GM12892 (cell line): ENCODE measurements at regions not wholly inside any gene's neighbourhood (a gene's known extent, or its start where the extent isn't known, plus 50 kb on each side); places are given as distances from the start of the nearest gene placed in this dataset.
"Not testable (repeated sequence)": the region's sequence is repeated elsewhere in the genome, so short reads cannot be mapped to it uniquely, and the experiment has no call there.

Source experiments
- DNase-seq: peaks from one replicate; pipeline ENCODE4 v3.0.0; 2011; ENCODE audit not compliant: insufficient read length
- FAIRE-seq: peaks from 2 replicates; lab custom pipeline; 2011; peaks lifted over from hg19 to GRCh38; lab: Jason Lieb, UNC
- POLR2A ChIP-seq: IDR thresholded peaks from 2 replicates; pipeline ENCODE4 v1.6.1; 2011; ENCODE audit warnings: low read depth, low read length, control low read depth
- POLR2AphosphoS5 ChIP-seq: IDR thresholded peaks from 2 replicates; pipeline ENCODE4 v1.6.1; 2011; ENCODE audit warnings: low read depth, low read length, control low read depth
- TAF1 ChIP-seq: IDR thresholded peaks from 2 replicates; pipeline ENCODE4 v1.6.1; 2011; ENCODE audit warnings: low read depth, mild to moderate bottlenecking, control low read depth, low read length, borderline replicate concordance

DNA sequence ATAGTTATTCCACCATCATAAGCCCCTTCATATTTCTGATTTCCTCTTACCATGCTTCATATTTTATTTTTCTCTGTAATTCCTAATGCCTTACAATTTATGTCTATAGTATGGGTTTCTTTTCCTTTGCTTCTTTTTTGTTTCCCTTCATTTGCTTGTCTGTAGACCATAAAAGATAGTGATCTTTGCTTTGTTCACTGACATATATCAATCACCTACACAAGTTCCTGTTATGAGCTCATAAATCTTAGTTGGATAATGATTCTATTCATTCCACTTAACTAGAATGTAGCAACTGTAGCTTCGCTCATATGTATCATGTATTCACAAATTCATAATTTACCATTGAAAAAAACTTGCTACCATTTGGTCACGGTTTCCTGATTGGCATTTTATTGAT, 388.8 kb upstream of the ATXN7L3B start:
- FAIRE-seq (no peak), DNase-seq (no peak)
- TF ChIP-seq POLR2AphosphoS5 (no peak), POLR2A (no peak), TAF1 (no peak)

DNA sequence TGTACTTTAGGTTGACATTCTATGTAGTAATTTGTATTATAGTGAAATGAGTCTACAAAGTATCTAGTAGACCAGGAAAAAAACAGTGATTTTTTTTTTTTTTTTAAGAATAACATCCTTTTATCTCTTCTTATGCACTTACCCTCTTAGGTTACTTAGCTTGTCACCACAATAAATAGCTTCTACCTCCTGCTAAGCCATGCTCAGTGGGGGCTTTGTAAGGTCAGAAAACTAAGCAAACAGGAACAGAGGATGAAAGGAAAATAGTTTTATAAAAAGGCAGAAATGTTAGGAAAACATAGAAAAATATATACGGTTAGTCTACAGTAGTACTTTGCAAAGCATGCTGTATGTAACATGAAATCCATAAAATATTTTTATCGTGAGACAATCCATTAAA, 385.3 kb upstream of the ATXN7L3B start:
- DNase-seq (no peak), FAIRE-seq (no peak)
- TF ChIP-seq POLR2A = no peak
- TF ChIP-seq POLR2AphosphoS5 = no peak
- TF ChIP-seq TAF1 = no peak

DNA sequence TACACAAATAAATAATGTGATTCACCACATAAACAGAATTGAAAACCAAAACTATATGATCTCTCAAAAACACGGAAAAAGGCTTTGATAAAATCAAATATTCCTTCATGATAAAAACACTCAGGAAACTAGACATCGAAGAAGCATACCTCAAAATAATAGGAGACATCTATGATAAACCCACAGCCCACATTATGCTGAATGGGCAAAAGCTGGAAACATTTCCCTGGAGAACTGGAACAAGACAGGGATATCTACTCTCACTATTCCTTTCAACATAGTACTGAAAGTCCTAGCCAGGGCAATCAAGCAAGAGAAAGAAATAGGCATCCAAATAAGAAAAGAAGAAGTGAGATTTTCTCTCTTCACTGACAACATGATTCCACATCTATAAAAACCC, 371.5 kb upstream of the ATXN7L3B start:
- no peak for FAIRE-seq
- TF ChIP-seq POLR2A (no peak), POLR2AphosphoS5 (no peak), TAF1 (no peak)
- DNase-seq = no peak

DNA sequence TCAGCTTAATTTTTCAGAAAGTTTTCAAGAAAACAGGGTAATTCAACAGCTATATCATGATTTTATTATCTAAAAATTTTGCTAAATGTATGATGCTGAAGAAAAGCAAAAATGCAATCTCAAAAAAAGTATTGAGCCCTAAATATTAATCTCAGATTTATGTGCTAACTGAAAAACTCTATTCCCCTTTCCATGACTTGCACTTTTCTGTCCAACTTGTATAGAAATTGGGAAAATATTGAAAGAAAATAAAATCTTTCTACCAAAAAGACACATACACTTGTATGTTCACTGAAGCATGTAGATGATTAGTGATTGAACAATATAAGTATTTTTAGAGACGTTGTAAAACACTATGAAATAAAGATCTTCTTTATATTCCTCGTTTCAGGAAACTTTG, 368.0 kb upstream of the ATXN7L3B start:
- FAIRE-seq = no peak
- DNase-seq = no peak
- TF ChIP-seq POLR2A (no peak), POLR2AphosphoS5 (no peak), TAF1 (no peak)

DNA sequence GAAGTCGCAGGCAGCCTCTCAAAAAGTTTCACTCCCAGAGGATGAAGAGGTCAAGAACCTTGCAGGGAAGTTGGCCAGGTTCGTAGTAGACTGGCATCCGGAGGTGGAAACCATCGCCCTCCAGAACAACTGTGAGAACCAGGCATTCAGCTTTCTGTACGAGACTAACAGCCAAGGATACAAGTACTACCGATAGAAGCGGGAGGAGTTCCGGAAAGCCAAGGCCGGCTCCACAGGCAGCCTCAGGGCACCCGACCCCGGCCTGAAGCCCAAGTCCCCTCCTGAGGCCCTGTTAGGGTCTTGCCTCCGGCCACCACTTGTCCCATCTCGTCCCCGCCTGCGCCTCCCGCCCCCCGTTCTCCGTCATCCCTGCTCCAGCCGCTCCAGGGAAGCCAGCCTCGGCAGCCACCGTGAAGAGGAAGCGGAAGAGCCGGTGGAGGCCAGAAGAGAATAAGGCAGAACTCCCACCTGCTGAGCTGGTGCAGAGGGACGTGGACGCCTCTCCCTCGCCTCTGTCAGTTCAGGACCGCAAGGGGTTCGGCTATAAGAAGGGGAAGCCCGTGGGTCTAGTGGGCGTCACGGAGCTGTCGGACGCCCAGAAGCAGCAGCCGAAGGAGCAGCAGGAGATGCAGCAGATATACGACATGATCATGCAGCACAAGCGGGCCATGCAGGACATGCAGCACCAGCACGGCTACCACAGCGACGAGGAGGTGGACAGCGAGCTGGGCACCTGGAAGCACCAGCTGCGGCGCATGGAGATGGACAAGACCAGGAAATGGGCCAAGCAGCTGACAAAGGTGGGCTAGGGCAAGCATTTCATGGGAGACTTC, 366.8 kb upstream of the ATXN7L3B start:
- DNase-seq (no peak), FAIRE-seq (no peak)
- TF ChIP-seq TAF1 (no peak), POLR2AphosphoS5 (no peak), POLR2A (no peak)

DNA sequence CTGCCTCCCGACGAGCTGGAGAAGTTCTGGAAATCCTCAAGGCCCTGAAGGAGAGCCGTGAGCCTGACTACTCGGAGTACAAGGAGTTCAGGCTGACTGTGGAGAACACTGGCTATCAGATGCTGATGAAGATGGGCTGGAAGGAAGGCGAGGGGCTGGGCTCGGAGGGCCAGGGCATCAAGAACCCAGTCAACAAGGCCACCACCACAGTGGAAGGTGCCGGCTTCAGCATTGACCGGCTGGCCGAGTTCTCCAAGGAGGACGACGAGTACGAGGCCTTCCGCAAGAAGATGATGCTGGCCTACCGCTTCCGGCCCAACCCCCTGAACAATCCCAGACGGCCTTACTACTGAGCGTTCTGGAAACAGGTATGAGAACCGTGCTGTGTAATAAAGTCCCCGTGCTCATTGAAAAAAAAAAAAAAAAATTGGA, 366.1 kb upstream of the ATXN7L3B start:
- no peak for DNase-seq
- FAIRE-seq = no peak
- TF ChIP-seq TAF1 (no peak), POLR2A (no peak)

DNA sequence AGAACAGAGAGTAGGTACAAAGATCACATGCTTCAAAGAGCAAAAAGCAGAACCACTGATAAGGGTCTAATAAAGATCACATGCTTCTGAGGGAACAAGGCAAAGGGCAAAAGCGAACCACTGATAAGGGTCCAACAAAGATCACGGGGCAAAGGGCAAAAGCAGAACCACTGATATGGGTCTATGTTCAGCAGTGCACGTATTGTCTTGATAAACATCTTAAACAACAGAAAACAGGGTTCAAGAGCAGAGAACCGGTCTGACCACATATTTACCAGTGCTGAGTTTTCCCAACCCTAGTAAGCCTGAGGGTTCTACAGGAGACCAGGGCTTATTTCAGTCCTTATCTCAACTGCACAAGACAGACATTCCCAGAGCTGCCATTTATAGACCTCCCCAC, 362.7 kb upstream of the ATXN7L3B start:
- not testable (repeated sequence) for DNase-seq, FAIRE-seq

DNA sequence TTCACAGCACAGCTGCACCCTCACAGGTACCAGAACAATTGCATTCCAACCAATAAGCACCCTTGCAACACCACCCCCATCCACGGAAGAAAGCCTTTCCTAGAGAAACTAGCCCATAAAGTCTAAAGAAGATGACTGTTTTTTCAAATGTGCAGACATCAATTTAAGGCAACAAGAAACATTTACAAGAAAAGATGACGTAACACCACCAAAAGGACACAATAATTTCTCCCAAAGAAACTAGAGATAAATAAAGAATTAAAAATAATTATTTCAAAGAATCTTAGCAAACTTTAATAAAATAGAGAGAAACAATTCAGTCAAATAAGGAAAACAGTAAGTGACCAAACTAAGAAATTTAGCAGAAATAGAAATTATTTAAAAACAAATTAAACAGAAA, 352.3 kb upstream of the ATXN7L3B start:
- DNase-seq (no peak), FAIRE-seq (no peak)
- TF ChIP-seq POLR2A (no peak), POLR2AphosphoS5 (no peak), TAF1 (no peak)

DNA sequence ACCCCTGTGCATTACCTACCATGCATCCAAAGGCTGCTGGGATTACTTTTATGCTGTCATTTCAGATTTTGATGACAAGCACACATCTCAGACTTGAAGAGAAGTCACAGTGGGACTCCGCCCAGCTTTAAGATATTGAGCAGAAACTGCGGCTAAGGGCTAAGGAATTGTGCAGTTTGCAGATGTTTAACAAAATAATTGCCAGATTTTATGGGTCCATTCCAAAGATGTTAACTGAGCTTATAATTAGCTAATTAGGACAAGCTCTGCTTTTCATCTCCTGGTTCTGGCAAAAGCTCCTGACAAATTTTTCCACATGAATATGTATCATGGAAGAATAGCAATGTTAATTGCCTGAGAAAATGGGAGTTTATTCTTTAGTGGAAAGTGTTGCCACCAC, 344.4 kb upstream of the ATXN7L3B start:
- FAIRE-seq (no peak), DNase-seq (no peak)
- TF ChIP-seq POLR2AphosphoS5 = no peak
- TF ChIP-seq TAF1 = no peak
- TF ChIP-seq POLR2A = no peak

DNA sequence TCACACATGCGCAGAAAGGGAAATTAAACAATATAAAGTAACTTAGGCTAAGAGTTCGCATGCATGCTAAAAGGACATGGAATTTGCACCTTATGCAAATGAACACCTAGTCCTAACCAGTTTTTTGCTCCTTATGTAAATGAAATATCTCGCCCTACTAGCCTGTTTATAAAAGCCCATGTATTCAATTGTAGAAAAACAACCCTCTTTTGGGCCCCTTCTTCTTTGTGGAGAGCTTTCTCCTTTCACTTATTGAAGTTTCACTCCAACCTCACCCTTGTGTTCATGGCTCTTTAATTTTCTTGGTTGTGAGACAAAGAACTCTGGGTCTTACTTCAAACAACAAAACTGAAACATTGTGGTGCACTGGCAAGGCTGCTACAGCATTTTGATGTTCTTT, 333.4 kb upstream of the ATXN7L3B start:
- DNase-seq (no peak), FAIRE-seq (no peak)
- TF ChIP-seq TAF1 (no peak), POLR2AphosphoS5 (no peak), POLR2A (no peak)

DNA sequence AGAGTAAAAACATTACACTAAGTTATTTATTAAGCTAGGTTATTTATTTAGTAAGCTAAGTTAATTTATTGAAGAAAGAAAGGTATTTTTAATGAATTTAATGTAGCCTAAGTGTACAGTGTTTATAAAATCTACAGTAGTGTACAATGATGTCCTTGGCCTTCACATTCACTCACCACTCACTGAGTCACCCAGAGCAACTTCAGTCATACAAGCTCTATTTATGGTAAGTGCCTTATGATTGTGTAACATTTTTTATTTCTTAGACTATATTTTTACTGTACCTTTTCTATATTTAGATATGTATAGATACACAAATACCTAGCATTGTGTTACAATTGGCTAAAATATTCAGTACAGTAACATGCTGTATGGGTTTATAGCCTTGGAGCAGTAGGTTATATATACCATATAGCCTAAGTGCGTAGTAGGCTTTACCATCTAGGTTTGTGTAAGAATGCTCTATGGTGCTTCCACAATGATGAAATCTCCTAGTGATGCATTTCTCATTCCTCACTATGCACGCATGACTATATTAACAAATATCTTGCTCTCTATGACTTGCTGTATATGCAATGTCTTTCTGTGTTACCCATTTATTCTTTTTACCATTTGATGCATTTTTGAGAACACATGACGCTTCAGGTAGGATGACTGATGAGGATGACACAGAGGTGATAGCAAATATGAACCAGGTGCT, 309.6 kb upstream of the ATXN7L3B start:
- FAIRE-seq = no peak
- TF ChIP-seq POLR2A (no peak), TAF1 (no peak), POLR2AphosphoS5 (no peak)
- DNase-seq = no peak

DNA sequence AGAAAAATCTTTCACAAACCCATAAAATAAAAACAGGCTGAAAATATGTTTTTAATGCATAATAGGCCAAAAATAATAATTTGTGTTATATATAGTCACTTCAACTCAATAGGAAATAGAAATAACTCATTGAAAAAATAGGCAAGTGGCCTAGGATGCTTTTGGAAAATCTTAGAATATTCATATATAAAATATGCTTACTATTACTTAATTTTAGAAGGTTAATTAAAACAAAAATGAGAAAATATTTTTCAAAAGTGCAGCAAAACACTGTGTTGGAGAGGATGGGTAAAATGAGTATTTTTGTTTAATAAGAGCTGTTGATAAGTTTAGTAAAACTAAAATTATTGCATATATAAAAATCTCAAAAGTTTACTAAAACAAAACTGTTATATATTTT, 308.0 kb upstream of the ATXN7L3B start:
- TF ChIP-seq TAF1 = no peak
- no peak for DNase-seq

More for the DNA sequence above, 308.0 kb upstream of the ATXN7L3B start:
- FAIRE-seq = no peak
